ENCODE measurements at regions not wholly inside any gene's neighbourhood (a gene's known extent, or its start where the extent isn't known, plus 50 kb on each side); places are given as distances from the start of the nearest gene placed in this dataset.

GRCh38 chr5:66503203-66503789 is 92.9 kb upstream of the MAST4 start:
- no peak for DNase-seq

- no peak for DNase-seq
Observed at GRCh38 chr5:66507106-66507505, 89.1 kb upstream of the MAST4 start.

DNA sequence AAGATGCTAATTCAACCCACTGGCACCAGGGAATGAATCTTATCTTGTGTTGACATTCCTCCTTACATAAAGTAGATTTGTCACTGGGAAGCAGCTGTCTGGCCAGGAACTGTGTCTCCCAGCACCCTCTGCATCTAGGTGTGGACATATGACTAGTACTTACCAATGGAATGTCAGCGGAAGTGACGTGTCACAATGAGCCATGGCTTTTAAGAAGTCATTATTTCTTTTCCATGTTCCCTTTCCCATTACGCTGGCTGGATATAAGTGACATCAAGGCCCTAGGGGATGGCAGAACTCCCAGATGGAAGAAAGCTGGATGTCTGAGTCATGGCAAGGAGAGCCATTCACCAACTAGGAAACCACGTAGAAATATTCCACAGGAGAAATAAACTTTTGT is 84.7 kb upstream of the MAST4 start:
- no peak for DNase-seq

DNA sequence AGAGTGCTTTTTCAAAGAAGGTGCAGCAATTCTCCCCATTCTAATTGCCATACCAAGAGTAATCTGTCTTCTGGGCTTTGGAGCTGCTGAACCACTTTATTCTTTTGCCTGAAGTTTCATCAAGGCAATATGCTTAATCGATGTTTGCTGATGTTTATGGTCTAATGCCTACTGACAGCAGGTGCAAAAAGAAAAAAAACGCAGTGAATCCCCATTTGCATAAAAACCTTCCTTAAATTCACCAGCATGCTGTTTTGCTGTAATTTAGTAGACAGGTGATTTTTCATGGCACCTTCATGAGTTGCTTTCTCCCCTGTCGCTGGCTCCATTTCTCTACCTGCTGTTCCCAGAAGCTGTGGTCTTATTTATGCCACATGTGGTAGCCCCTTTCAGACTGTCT is 83.1 kb upstream of the MAST4 start:
- no peak for DNase-seq

GRCh38 chr5:66515209-66515608 is 81.0 kb upstream of the MAST4 start:
- no peak for DNase-seq

DNA sequence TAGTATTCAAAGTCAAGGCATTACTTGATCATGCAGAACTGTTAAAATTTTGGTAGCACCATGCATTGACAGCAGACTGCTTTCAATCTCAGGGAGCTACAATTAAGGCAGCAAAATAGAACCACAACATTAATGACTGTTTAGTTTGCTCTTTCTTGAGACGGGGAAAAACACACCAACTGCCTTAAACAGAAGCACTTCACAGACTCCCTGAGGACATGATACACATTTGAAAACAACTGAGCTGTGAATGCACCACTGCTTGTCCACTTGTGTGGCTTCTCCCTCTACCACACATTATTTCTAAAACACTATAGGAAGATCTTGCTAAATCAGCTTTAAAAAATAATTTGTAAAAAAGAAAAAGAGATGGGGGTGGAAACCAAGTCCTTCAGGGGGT is 79.6 kb upstream of the MAST4 start:
- DNase-seq: no peak

DNA sequence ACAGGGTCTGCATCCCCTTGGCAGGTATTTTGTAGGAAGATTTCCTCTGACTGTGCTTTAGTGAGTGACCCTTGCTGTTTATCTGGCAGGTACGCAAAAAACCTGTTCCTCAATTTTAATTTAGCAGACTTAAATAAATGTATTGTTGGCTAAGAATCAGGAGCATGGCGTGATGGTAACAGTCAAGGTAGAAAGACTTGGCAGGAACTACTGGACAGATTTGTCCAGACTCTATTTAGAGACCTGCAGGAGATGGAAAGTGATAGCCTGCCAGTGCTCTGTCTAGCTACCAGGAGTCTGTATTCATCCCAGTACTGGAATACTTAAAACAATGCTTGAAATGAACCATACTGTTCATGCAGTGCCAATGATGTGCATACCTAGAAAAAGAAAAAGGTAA is 78.8 kb upstream of the MAST4 start:
- DNase-seq: no peak

- DNase-seq: no peak
Observed at GRCh38 chr5:66518052-66518451, 78.1 kb upstream of the MAST4 start.

GRCh38 chr5:66518753-66519152 is 77.4 kb upstream of the MAST4 start:
- no peak for DNase-seq

DNA sequence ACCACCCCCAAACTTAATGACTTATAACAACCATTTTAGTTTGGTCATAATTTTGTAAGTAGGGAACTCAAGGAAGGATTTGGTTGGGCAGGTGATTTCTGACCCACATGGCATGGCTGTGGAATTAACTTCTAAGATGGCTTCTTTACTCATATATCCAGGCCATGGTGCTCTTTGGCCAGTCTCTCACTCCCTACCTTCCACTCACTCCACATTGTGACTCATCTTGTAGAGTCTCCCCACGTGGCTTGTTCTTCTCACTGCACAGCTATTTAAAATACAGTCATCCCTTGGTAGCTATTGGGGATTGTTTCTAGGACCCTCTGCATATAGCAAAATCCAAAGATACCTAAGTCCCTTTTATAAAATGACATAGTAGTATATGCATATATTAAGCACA is 76.6 kb upstream of the MAST4 start:
- no peak for DNase-seq

- DNase-seq: no peak
Observed at GRCh38 chr5:66520854-66521253, 75.3 kb upstream of the MAST4 start.

GRCh38 chr5:66527478-66528035 is 68.6 kb upstream of the MAST4 start:
- no peak for DNase-seq

DNA sequence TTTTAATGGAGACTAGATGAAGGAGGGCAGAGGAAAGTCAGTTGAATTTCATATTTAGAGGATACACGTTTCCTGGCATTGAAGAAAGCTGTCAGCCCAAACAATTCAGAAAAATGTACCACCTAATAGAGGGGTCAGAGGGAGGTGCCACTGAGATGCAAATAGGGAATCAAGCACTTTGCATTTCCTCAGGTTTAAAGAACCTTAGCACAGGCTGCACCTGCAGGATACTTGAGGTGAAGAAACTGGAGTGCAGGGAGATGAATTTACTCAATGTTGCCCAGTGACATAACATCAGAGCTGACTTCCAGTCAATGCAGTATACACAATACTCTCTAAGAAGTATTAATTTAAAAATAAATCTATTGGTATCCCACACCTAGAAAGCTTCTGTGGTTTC is 67.0 kb upstream of the MAST4 start:
- no peak for DNase-seq

DNA sequence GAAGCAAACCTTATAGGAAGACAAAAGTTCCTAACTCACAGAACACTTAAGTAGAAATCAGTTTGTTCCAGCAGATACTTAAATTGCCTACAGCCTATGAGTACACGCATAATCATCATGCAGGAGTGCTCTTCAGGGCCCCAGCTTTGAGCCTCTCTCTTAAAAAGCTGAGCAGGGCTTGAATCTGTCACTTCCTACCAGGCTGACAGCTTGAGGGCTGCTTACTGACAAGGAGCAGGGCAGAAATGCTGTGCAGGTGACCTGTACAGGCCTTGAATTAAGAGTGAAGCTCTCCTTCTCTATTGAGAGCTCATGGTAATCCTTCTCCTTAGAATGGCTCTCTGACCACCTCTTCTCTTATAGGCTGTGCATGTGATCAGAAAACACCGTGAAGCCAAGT is 66.5 kb upstream of the MAST4 start:
- no peak for DNase-seq

- DNase-seq: no peak
Observed at GRCh38 chr5:66538126-66538525, 58.1 kb upstream of the MAST4 start.

DNA sequence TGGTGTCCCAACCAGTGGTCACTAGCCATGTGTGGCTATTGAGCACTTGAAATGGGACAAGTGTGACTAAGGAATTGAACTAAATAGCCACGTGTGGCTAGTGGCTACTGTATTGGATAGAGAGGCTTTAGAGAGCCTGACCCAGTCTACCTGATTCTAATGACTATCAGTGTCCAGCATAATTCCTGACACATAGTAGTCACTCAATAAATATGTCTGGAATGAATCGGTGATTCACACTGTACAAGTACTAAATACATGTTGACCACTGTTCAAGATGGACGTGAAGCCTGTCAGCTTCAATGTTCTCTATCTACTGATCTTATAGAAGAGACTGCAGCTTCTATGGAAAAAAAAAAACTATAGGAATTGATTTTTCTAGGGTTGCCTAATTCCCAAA is 57.7 kb upstream of the MAST4 start:
- DNase-seq: no peak

GRCh38 chr5:66540078-66540477 is 56.1 kb upstream of the MAST4 start:
- no peak for DNase-seq

DNA sequence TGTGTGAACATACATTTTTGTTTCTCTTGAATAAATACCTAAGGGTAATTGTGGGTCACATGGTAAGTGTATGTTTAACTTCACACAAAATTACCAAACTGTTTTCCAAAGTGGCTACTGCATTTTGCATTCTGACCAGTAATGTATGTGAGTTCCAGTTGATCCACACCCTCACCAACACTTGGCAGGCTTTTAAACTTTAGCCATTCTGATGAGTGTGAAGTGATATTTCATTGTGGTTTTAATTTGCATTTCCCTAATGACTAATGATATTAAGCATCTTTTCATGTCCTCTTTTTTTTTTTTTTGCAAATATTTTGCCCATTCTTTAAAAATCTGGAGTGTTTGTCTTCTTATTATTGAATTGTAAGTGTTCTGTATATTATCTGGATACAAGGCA is 53.5 kb upstream of the MAST4 start:
- DNase-seq: no peak

Data from CD4-positive, alpha-beta T cell treated with Interleukin-12 subunit alpha and Interleukin-12 subunit beta, for 1 hour (primary cell).